ENCODE measurements at regions not wholly inside any gene's neighbourhood (a gene's known extent, or its start where the extent isn't known, plus 50 kb on each side); places are given as distances from the start of the nearest gene placed in this dataset.

GRCh38 chr1:56220021-56220420 lies 359.3 kb downstream of the PLPP3 start:
- DNase-seq (ENCODE audit: low spot score) = no peak

GRCh38 chr1:56218023-56218422 lies 361.3 kb downstream of the PLPP3 start:
- no peak for DNase-seq (ENCODE audit: low spot score)

- DNase-seq (ENCODE audit: low spot score) = no peak
These were observed 363.1 kb downstream of the PLPP3 start for GRCh38 chr1:56216218-56216617.

GRCh38 chr1:56215771-56216170 lies 363.6 kb downstream of the PLPP3 start:
- no peak for DNase-seq (ENCODE audit: low spot score)

GRCh38 chr1:56215086-56215485 lies 364.3 kb downstream of the PLPP3 start:
- DNase-seq (ENCODE audit: low spot score) = no peak

GRCh38 chr1:56213068-56213467 lies 366.3 kb downstream of the PLPP3 start:
- DNase-seq (ENCODE audit: low spot score) = no peak

DNA sequence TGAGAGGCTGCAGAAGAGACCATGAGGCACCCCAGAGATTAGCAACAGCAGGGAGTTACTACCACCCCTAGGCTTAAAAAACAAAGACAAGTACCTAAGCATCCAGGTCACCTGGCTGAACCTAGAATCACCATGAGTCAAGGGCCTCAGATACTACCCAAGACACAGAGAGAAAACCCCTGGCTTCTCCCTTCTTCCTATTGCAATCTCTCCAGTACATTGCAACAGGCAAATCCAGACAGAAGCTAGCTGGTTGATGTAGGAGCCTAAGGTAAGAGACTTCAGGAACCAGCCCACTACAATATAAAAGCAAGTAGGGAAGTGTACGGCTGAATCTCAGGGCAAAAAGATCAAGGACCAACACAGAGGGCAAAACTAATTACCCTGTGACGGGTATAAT lies 367.2 kb downstream of the PLPP3 start:
- DNase-seq (ENCODE audit: low spot score) = no peak

GRCh38 chr1:56206391-56206790 lies 373.0 kb downstream of the PLPP3 start:
- DNase-seq (ENCODE audit: low spot score) = no peak

DNA sequence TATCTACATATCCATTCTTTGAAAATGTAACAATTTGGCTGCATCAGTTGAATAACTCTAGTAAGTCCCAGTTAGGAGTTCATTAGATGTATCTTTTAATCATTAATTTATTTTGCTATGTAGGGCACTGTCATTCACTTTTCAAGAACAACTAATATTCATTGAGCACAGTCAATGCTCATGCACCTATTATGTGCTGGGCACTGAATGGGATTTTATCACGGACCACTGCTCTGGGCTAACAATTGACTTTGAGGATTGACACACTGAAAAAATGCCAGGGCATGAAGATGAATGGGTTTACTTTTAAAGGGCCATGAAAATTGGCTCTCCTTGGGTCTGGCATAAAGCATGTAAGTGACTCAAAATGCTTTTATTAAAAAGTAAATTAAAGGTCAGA lies 375.2 kb downstream of the PLPP3 start:
- DNase-seq (ENCODE audit: low spot score) = no peak

GRCh38 chr1:56202796-56203492 lies 376.4 kb downstream of the PLPP3 start:
- DNase-seq (ENCODE audit: low spot score) = no peak

GRCh38 chr1:56202186-56202585 lies 377.2 kb downstream of the PLPP3 start:
- no peak for DNase-seq (ENCODE audit: low spot score)

DNA sequence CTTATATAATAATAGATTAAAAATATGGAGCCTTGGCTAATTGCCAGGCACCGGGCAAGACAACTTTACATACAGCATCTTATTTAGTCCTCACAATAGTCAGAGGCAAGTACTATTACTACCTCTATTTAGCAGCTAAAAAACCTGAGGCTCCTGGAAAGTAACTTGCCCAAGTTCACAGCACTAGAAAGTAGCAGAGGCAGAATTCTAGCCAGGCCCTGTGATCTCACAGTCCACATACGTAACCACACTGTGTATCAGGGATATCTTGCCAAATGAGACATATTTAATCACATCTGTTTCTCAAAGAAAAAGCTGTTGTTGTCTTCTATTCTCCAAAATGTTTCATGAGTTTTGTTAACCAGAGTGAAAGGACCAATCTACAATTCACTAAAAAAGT lies 378.5 kb downstream of the PLPP3 start:
- DNase-seq (ENCODE audit: low spot score) = no peak

DNA sequence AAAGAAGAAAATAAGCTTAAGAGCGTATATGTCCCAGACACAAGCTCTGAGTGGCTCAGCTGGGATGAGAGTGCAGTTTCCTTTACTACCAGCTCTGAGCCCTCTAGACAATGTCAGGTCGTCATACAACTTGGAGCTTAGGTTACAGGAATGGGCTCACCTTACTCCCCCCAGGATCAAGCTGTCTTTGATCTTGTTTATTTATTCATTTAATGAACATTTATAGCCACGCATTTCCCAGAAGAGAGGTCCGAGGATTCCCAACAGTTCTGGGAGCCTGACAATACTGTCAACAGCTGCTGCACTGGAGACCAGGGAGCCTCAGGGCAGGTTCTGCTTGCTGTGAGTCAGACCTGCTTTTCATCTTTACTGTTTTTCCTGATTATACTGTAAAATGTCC lies 378.9 kb downstream of the PLPP3 start:
- DNase-seq (ENCODE audit: low spot score) = no peak

- DNase-seq (ENCODE audit: low spot score) = no peak
These were observed 379.4 kb downstream of the PLPP3 start for GRCh38 chr1:56199956-56200355.

DNA sequence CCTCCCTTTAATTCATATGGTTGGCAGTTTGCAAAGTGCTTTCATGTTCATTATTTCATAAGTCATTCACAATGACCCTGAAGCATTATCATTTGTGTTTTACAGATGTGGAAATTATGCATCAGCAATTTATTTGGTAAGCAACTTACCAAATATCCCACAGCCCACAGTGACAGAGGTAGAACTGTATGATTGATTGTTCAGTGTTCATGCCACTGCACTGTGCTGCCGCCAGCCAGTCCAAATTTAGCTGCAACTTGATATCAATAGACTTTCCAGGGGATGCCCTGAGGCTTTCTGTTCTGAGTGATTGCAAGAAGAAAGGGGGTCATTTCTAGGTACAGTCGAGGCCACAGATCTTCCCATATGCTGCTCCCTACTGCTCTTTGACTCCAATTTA lies 380.3 kb downstream of the PLPP3 start:
- no peak for DNase-seq (ENCODE audit: low spot score)

DNA sequence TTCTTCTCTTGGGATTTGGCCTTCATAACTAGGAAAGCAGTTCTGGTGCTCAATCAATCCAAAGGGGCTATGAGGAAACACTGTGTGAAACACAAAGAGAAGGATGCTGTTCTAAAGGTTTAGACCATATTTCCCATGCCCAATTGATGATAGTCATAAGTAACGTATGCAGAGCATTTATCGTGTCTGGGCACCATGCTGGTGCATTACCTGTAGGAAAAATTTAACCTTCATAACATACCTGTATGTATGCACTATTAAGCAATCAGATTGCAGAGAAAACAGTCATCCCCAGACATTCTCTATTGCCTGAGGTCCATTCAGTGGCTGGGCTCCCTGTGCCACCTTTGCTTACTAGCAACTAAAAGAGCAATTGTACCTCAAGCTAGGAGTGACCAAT lies 381.4 kb downstream of the PLPP3 start:
- no peak for DNase-seq (ENCODE audit: low spot score)

GRCh38 chr1:56196839-56197238 lies 382.5 kb downstream of the PLPP3 start:
- DNase-seq (ENCODE audit: low spot score) = no peak

- no peak for DNase-seq (ENCODE audit: low spot score)
These were observed 384.6 kb downstream of the PLPP3 start for GRCh38 chr1:56194701-56195300.

DNA sequence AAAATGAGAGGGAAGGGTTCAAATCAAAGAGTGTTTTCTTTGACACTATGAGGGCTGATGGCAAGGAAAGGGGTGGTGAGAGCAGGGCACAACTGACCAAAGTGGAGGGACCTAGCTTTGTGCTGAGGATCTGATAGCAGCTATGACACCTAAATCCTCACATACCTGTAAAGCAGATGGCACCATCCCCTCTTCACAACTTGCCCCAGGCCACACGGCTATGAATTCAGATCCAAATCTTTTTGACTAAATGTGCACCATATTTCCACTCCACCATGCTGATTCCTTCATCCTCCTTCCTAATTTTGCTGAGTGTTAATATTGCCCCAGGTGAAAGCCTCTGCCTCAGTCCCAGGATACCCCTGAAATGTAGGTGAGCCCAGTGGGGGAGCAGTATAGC lies 385.7 kb downstream of the PLPP3 start:
- no peak for DNase-seq (ENCODE audit: low spot score)

DNA sequence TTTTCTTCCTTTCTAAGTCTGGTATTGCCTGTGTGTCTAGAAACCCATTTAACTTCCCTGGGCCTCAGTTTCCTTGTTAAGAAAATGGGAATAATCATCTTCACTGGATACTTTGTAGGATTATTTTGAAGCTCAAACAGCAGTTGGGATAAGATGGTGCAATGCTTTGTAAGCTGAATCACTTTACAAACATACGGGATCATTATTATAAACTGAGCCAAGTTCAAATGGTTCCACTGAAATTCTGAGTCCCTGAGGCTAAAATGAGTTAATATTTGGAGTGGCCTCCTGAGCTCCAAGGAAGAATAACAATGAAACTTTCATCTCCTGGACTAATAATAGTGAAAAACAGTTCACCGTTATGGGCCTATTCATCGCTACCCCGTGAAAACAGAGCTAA lies 388.0 kb downstream of the PLPP3 start:
- DNase-seq (ENCODE audit: low spot score) = no peak

DNA sequence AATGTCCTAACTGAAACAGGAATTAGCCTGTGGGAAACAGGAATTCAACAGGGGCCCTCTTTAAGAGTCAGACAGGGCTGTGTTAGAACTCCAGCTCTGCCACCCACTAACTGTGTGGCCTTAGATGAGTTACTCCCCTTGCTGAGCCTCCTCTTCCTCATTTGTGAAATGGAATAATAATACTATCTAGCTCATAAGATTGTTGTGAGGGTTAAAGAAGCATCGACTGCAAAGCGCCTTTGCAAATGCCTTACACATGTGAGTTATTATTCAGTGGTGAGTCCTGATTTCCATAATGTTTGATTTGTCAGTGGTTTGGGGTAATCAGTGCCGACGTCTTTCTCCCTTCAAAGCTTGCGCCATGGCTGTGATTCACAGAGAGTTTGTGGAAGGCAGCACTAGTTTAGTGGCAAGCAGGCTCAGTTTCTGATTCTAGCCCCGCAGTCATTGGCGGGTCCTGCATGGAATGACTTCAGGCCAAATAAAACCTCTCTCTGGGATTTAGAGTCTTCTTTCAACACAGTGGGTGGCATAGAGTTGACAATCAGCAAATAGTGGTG lies 388.5 kb downstream of the PLPP3 start:
- no peak for DNase-seq (ENCODE audit: low spot score)

DNA sequence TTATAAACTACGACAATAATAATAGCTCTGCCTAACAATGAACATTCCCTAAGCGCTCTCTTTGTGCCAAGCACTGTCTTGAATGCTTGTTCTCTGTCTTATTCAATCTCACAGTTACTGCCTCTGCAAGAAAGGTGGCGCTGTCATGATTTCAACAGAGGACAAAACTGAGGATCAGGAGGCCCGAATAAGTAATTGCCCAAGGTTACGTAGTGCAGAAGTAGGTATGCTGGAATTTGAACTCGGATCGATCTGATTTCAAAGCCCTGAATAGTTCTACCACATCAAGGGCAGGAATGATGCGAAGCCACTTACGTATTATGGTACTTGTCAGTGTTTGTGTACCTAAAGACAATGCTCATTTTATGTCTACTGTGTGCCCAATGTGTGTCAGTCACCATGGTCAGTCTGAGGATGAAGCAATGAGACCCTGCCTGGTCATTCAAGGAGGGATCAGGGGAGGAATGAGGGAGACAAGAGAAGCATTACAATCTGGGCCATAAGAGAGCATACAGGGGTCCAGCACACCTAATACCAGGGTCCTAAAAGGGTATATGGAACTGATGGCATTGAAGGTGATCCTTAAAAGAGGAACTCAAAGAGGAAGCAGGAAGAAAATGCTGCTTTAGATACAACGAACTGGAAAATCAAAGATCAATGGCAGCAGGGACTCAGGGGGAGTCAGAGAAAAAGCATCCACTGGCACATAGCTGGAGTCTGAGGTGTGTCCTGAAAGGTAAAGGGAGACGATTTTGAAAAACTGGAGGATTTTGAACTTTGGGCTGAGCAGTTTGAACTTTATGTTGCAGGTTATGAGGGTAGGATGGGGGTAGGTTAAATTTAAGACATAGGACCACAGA lies 389.2 kb downstream of the PLPP3 start:
- no peak for DNase-seq (ENCODE audit: low spot score)

DNA sequence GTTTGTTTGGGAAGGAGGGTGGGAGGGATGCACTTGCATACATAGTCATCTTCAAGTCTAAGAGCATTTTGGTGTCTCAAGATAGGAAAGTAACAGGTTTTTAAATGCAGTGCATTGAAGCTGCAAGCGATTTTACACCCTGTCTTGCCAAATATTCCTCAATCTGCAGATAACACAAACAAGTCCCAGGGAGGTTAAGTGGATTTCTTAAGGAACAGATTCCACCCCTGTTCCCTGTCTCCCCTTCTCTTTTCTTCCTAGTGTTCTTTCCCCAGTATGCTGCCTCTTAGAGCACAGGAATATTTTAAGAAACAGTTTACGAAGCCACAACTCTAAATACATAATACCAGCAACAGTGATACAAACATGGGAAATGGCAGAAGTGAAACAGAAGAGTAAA lies 389.9 kb downstream of the PLPP3 start:
- DNase-seq (ENCODE audit: low spot score) = no peak

Data from CD4-positive, alpha-beta T cell treated with Interleukin-15 for 4 hours (primary cell).